WTC11 (cell line): ENCODE measurements at regions not wholly inside any gene's neighbourhood (a gene's known extent, or its start where the extent isn't known, plus 50 kb on each side); places are given as distances from the start of the nearest gene placed in this dataset.

Experiments
- ATAC-seq: fragments of 200-7000 bp; cut with Tn5 transposase; 2 replicates; pipeline ENCODE4 v1.10.0; 2021; ENCODE audit warnings: mild to moderate bottlenecking, moderate library complexity
- CTCF ChIA-PET: fragments of 300-600 bp; sonication (Branson Sonifier 250); formaldehyde crosslinking; loops from one replicate; lab custom pipeline; 2021; ENCODE audit warnings: antibody characterized with exemption; lab: Charles Lee
- POLR2A ChIA-PET: fragments of 350-600 bp; sonication (Branson Sonifier 250); formaldehyde crosslinking; loops from one replicate; lab custom pipeline; 2021; ENCODE audit warnings: antibody characterized with exemption; lab: Charles Lee
- DNase-seq: peaks from one replicate; pipeline ENCODE4 v3.0.0; 2021; ENCODE audit warnings: low spot score
- H3K27ac Mint-ChIP-seq: 2 replicates; pipeline ENCODE4 v1.8.0; 2021; ENCODE audit warnings: mixed read lengths
- H3K27me3 Mint-ChIP-seq: 2 replicates; pipeline ENCODE4 v1.8.0; 2021; ENCODE audit warnings: low read depth, mild to moderate bottlenecking, moderate library complexity, mixed read lengths
- H3K36me3 Mint-ChIP-seq: 2 replicates; pipeline ENCODE4 v1.8.0; 2021; ENCODE audit warnings: mixed read lengths
- H3K4me1 Mint-ChIP-seq: 2 replicates; pipeline ENCODE4 v1.8.0; 2022; ENCODE audit warnings: mixed read lengths
- H3K4me3 Mint-ChIP-seq: 2 replicates; pipeline ENCODE4 v1.8.0; 2021; ENCODE audit warnings: mild to moderate bottlenecking, moderate library complexity, mixed read lengths
- H3K9me3 Mint-ChIP-seq: 2 replicates; pipeline ENCODE4 v1.8.0; 2021; ENCODE audit warnings: mixed read lengths
- AFF4 ChIP-seq: sonication (generic); formaldehyde crosslinking; IDR thresholded peaks from 2 replicates; pipeline ENCODE4 v1.8.1; 2023; ENCODE audit warnings: mild to moderate bottlenecking, missing genetic modification reagents, borderline replicate concordance
- CREB1 ChIP-seq: sonication (generic); formaldehyde crosslinking; IDR thresholded peaks from 2 replicates; pipeline ENCODE4 v1.8.0; 2023; ENCODE audit warnings: mild to moderate bottlenecking, missing genetic modification reagents
- CREM ChIP-seq: sonication (generic); formaldehyde crosslinking; IDR thresholded peaks from 2 replicates; pipeline ENCODE4 v1.8.1; 2022; ENCODE audit warnings: mild to moderate bottlenecking, missing genetic modification reagents, moderate library complexity
- E2F5 ChIP-seq: sonication (generic); formaldehyde crosslinking; IDR thresholded peaks from 2 replicates; pipeline ENCODE4 v1.8.1; 2022; ENCODE audit warnings: mild to moderate bottlenecking, moderate library complexity, missing genetic modification reagents
- GRHL2 ChIP-seq: fragments of 250-450 bp; sonication (Bioruptor Pico); IDR thresholded peaks from 2 replicates; pipeline ENCODE4 v1.8.0; 2022; ENCODE audit warnings: mild to moderate bottlenecking, moderate library complexity; ENCODE audit not compliant: insufficient replicate concordance, severe bottlenecking
- GTF2I ChIP-seq: fragments of 250-450 bp; sonication (Bioruptor Pico); conservative IDR thresholded peaks from 2 replicates; pipeline ENCODE4 v1.4.0; 2021; ENCODE audit warnings: mild to moderate bottlenecking
- MAX ChIP-seq: sonication (generic); formaldehyde crosslinking; IDR thresholded peaks from 2 replicates; pipeline ENCODE4 v1.8.0; 2022; ENCODE audit warnings: mild to moderate bottlenecking, missing genetic modification reagents
- MLX ChIP-seq: sonication (generic); formaldehyde crosslinking; IDR thresholded peaks from 2 replicates; pipeline ENCODE4 v1.8.1; 2023; ENCODE audit warnings: mild to moderate bottlenecking, missing genetic modification reagents, moderate library complexity
- NR1H2 ChIP-seq: sonication (generic); formaldehyde crosslinking; IDR thresholded peaks from 2 replicates; pipeline ENCODE4 v1.9.0; 2021; ENCODE audit warnings: mild to moderate bottlenecking, moderate library complexity, missing genetic modification reagents
- NR3C1 ChIP-seq: sonication (generic); formaldehyde crosslinking; conservative IDR thresholded peaks from 2 replicates; pipeline ENCODE4 v1.8.1; 2023; ENCODE audit warnings: low read depth, mild to moderate bottlenecking, missing genetic modification reagents
- OVOL2 ChIP-seq: fragments of 250-450 bp; sonication (Bioruptor Pico); IDR thresholded peaks from 2 replicates; pipeline ENCODE4 v1.9.0; 2021; ENCODE audit warnings: mild to moderate bottlenecking, borderline replicate concordance
- RELA ChIP-seq: sonication (generic); formaldehyde crosslinking; IDR thresholded peaks from 2 replicates; pipeline ENCODE4 v1.8.1; 2022; ENCODE audit warnings: missing genetic modification reagents, mild to moderate bottlenecking, borderline replicate concordance
- SOX15 ChIP-seq: fragments of 250-450 bp; sonication (Bioruptor Pico); IDR thresholded peaks from 2 replicates; pipeline ENCODE4 v1.9.0; 2021; ENCODE audit warnings: mild to moderate bottlenecking
- TCF7 ChIP-seq: sonication (generic); formaldehyde crosslinking; IDR thresholded peaks from 2 replicates; pipeline ENCODE4 v1.8.0; 2022; ENCODE audit warnings: mild to moderate bottlenecking, low read depth, missing genetic modification reagents, moderate library complexity
- ZBTB21 ChIP-seq: sonication (generic); formaldehyde crosslinking; IDR thresholded peaks from 2 replicates; pipeline ENCODE4 v1.8.1; 2023; ENCODE audit warnings: mild to moderate bottlenecking, missing genetic modification reagents, borderline replicate concordance
- ZBTB43 ChIP-seq: sonication (generic); formaldehyde crosslinking; IDR thresholded peaks from 2 replicates; pipeline ENCODE4 v1.8.1; 2023; ENCODE audit warnings: mild to moderate bottlenecking, missing genetic modification reagents
- ZNF263 ChIP-seq: sonication (generic); formaldehyde crosslinking; IDR thresholded peaks from 2 replicates; pipeline ENCODE4 v1.8.1; 2022; ENCODE audit warnings: low read depth, mild to moderate bottlenecking, moderate library complexity, missing genetic modification reagents
- ZNF396 ChIP-seq: fragments of 250-450 bp; sonication (Bioruptor Pico); IDR thresholded peaks from 2 replicates; pipeline ENCODE4 v1.8.0; 2021; ENCODE audit warnings: mild to moderate bottlenecking, moderate library complexity, borderline replicate concordance
- ZNF425 ChIP-seq: fragments of 250-450 bp; sonication (Bioruptor Pico); conservative IDR thresholded peaks from 2 replicates; pipeline ENCODE4 v1.9.0; 2021; ENCODE audit warnings: mild to moderate bottlenecking
- ZNF671 ChIP-seq: fragments of 250-450 bp; sonication (Bioruptor Pico); IDR thresholded peaks from 2 replicates; pipeline ENCODE4 v1.8.0; 2021; ENCODE audit warnings: mild to moderate bottlenecking
- ZSCAN18 ChIP-seq: fragments of 250-450 bp; sonication (Bioruptor Pico); IDR thresholded peaks from 2 replicates; pipeline ENCODE4 v2.1.2; 2022; ENCODE audit warnings: mild to moderate bottlenecking, moderate library complexity

- DNase-seq = no peak
- ATAC-seq = no peak
- Mint-ChIP-seq H3K4me1 (peaks cover 8% of the 10 kb centered on the region; the same call in 1 of the 2 replicates), H3K9me3 (peaks cover 11% of the 10 kb centered on the region), H3K27me3 (peaks cover 3% of the 10 kb centered on the region; the same call in 1 of the 2 replicates), H3K27ac (no peak overlapping the region), H3K36me3 (peaks cover 6% of the 10 kb centered on the region), H3K4me3 (no peak overlapping the region)
- TF ChIP-seq ZBTB43 (CRISPR knock-in tag) = no peak
- CTCF ChIA-PET = no interaction called here
- POLR2A ChIA-PET = no interaction called here
Measured at GRCh38 chr4:32030406-32030805, 1310.2 kb downstream of the PCDH7 start.

GRCh38 chr4:32031026-32031425 lies 1310.9 kb downstream of the PCDH7 start:
- CTCF ChIA-PET = no interaction called here
- peaks cover 3% of the 10 kb centered on the region; the same call in 1 of the 2 replicates for H3K27me3 Mint-ChIP-seq
- POLR2A ChIA-PET = no interaction called here
- TF ChIP-seq AFF4 (CRISPR knock-in tag) (no peak), TCF7 (CRISPR knock-in tag) (no peak), CREM (CRISPR knock-in tag) (no peak), CREB1 (no peak), ZBTB21 (CRISPR knock-in tag) (no peak), ZNF425 (CRISPR knock-in tag) (no peak), ZNF671 (CRISPR knock-in tag) (no peak), GRHL2 (no peak), E2F5 (CRISPR knock-in tag) (no peak), ZNF396 (CRISPR knock-in tag) (no peak), RELA (no peak)
- TF ChIP-seq, all 79 proteins: peak for 0
- peaks cover under 1% of the 10 kb centered on the region; the same call in 1 of the 2 replicates for H3K36me3 Mint-ChIP-seq
- H3K9me3 Mint-ChIP-seq = peaks cover 5% of the 10 kb centered on the region
- H3K4me1 Mint-ChIP-seq = peaks cover 5% of the 10 kb centered on the region; the same call in 1 of the 2 replicates
- H3K4me3 Mint-ChIP-seq = no peak overlapping the region
- DNase-seq = no peak
- ATAC-seq = no peak
- H3K27ac Mint-ChIP-seq = no peak overlapping the region

- no peak overlapping the region for H3K4me3 Mint-ChIP-seq
- H3K9me3 Mint-ChIP-seq = 0 out of 2 replicates have a peak, but pooled peaks cover 4% of the 10 kb centered on the region
Measured at GRCh38 chr4:32032136-32032672, 1312.0 kb downstream of the PCDH7 start.

More at GRCh38 chr4:32032136-32032672, 1312.0 kb downstream of the PCDH7 start:
- ChIA-PET CTCF (no interaction called here), POLR2A (no interaction called here)
- ATAC-seq = no peak
- no peaks in the 10 kb centered on the region for H3K36me3 Mint-ChIP-seq
- peaks cover 3% of the 10 kb centered on the region; the same call in 1 of the 2 replicates for H3K27me3 Mint-ChIP-seq
- DNase-seq = no peak
- no peaks in the 10 kb centered on the region for H3K4me1 Mint-ChIP-seq
- TF ChIP-seq SOX15 (CRISPR knock-in tag) (no peak), MAX (CRISPR knock-in tag) (no peak), ZSCAN18 (CRISPR knock-in tag) (no peak), NR3C1 (CRISPR knock-in tag) (no peak), NR1H2 (CRISPR knock-in tag) (no peak), OVOL2 (CRISPR knock-in tag) (no peak), GTF2I (no peak), MLX (CRISPR knock-in tag) (no peak), ZNF263 (CRISPR knock-in tag) (no peak)
- H3K27ac Mint-ChIP-seq = no peak overlapping the region
